K562 (cell line): ENCODE measurements at regions not wholly inside any gene's neighbourhood (a gene's known extent, or its start where the extent isn't known, plus 50 kb on each side); places are given as distances from the start of the nearest gene placed in this dataset.

Experiments used
- ATAC-seq: fragments of 200-7000 bp; cut with Tn5 transposase; 3 replicates; pipeline ENCODE4 v1.9.1; 2020; ENCODE audit warnings: moderate library complexity
- BruUV-seq: library from RNA; stranded (reverse); fragments of 400-500 nt; replicated peaks from 2 replicates; lab custom pipeline; 2021; lab: Mats Ljungman, UMichigan
- CTCF ChIA-PET: fragments of 300-600 bp; formaldehyde crosslinking; extraction: SDS; loops from one replicate; lab custom pipeline; 2021; ENCODE audit warnings: low intra/inter-chr PET ratio; lab: Yijun Ruan, JAX
- POLR2A ChIA-PET: fragments of 300-600, 350-650 bp; sonication (Branson Sonifier 250); formaldehyde crosslinking; extraction: SDS; loops from one replicate; lab custom pipeline; 2021; ENCODE audit warnings: antibody characterized with exemption, inconsistent platforms; lab: Yijun Ruan, JAX
- DNase-seq, 4 experiments: peaks; one replicate each; pipeline versions ENCODE4 v3.0.0 to v3.0.0-alpha.2; 2011 to 2018; ENCODE audit warnings: low spot score in 3 of 4, mixed read lengths in 3 of 4; ENCODE audit errors: extremely low read depth in 1 of 4
- FAIRE-seq: peaks from 2 replicates; lab custom pipeline; 2011; peaks lifted over from hg19 to GRCh38; lab: Jason Lieb, UNC
- H2AFZ ChIP-seq: 2 replicates; pipeline ENCODE4 v1.6.0; 2011; ENCODE audit warnings: low read depth, low read length, control low read depth, inconsistent platforms
- H3K27ac ChIP-seq: fragments of 200-600 bp; 3 replicates; pipeline ENCODE4 v1.8.0; 2011; ENCODE audit warnings: low read depth, mild to moderate bottlenecking, control low read depth, inconsistent platforms, low read length, moderate library complexity, mixed read lengths; ENCODE audit errors: extremely low read depth
- H3K27me3 ChIP-seq, 2 experiments: fragments of 300-600 bp in 1 of 2; 2 replicates in 1 of 2; 3 replicates in 1 of 2; pipeline versions ENCODE4 v1.6.0 to v1.8.0; 2011; ENCODE audit warnings: inconsistent platforms in 2 of 2, low read length in 2 of 2, mild to moderate bottlenecking in 1 of 2, mixed read lengths in 1 of 2, moderate library complexity in 1 of 2; ENCODE audit not compliant: control insufficient read depth in 2 of 2, insufficient read depth in 2 of 2
- H3K36me3 ChIP-seq: fragments of 300-600 bp; 3 replicates; pipeline ENCODE4 v1.8.0; 2011; ENCODE audit warnings: mild to moderate bottlenecking, low read length, inconsistent platforms; ENCODE audit not compliant: control insufficient read depth, insufficient read depth
- H3K4me1 ChIP-seq, 2 experiments: fragments of 200-600 bp in 1 of 2; replicated peaks in 1 of 2; 2 replicates in 1 of 2; 3 replicates in 1 of 2; pipeline versions ENCODE4 v1.5.1 to v1.8.0; 2011; ENCODE audit warnings: inconsistent platforms in 2 of 2, low read length in 2 of 2, mild to moderate bottlenecking in 1 of 2, mixed read lengths in 1 of 2, moderate library complexity in 1 of 2; ENCODE audit not compliant: control insufficient read depth in 2 of 2, insufficient read depth in 2 of 2
- H3K4me2 ChIP-seq: 2 replicates; pipeline ENCODE4 v1.6.1; 2011; ENCODE audit warnings: low read length, control low read depth, inconsistent platforms, mixed read lengths; ENCODE audit not compliant: insufficient read depth
- H3K4me3 ChIP-seq: fragments of 200-600 bp; sonication (generic), shearing (Covaris generic); 2 replicates; pipeline ENCODE4 v1.5.1; 2016; ENCODE audit warnings: control low read depth, inconsistent platforms
- H3K79me2 ChIP-seq: fragments of 200-600 bp; 3 replicates; pipeline ENCODE4 v1.8.0; 2011; ENCODE audit warnings: low read length, inconsistent platforms; ENCODE audit not compliant: control insufficient read depth, insufficient read depth
- H3K9ac ChIP-seq, 2 experiments: 2 replicates each; pipeline versions ENCODE4 v1.6.0 to v1.6.1; 2011; ENCODE audit warnings: low read depth in 2 of 2, low read length in 2 of 2, control low read depth in 1 of 2, inconsistent platforms in 1 of 2, mild to moderate bottlenecking in 1 of 2, mixed read lengths in 1 of 2; ENCODE audit not compliant: insufficient read depth in 1 of 2
- H3K9me1 ChIP-seq: one replicate; pipeline ENCODE4 v1.6.0; 2011; ENCODE audit warnings: inconsistent platforms, mild to moderate bottlenecking, low read length, moderate library complexity; ENCODE audit not compliant: control insufficient read depth, insufficient read depth
- H3K9me3 ChIP-seq: replicated peaks from 2 replicates; pipeline ENCODE4 v1.5.1; 2011; ENCODE audit warnings: low read depth, low read length, inconsistent platforms; ENCODE audit not compliant: control insufficient read depth, insufficient read depth
- H4K20me1 ChIP-seq: replicated peaks from 2 replicates; pipeline ENCODE4 v1.6.1; 2011; ENCODE audit warnings: low read length, inconsistent platforms, mixed read lengths; ENCODE audit not compliant: control insufficient read depth, insufficient read depth
- SRSF7 ChIP-seq: fragments of 200-400 bp; formaldehyde crosslinking; optimal IDR thresholded peaks from 2 replicates; pipeline ENCODE3; 2017; ENCODE audit warnings: mild to moderate bottlenecking, low read depth, low read length
- TCF3 ChIP-seq: sonication (generic); formaldehyde crosslinking; IDR thresholded peaks from 2 replicates; pipeline ENCODE4 v1.4.0; 2020; ENCODE audit warnings: mild to moderate bottlenecking, missing genetic modification reagents
- ZBTB7A ChIP-seq: IDR thresholded peaks from 2 replicates; pipeline ENCODE4 v1.6.1; 2011; ENCODE audit warnings: low read depth, mild to moderate bottlenecking, low read length, moderate library complexity, borderline replicate concordance; ENCODE audit not compliant: control insufficient read depth
- WGBS: fragments of 100-300 bp; shearing (Covaris generic); methylation state at CpG from one replicate; pipeline ENCODE4 v1.1.6; 2016; ENCODE audit warnings: low coverage, mixed read lengths; ENCODE audit not compliant: insufficient coverage; ENCODE audit errors: missing lambda C conversion rate; 5-methylcytosine and 5-hydroxymethylcytosine counted together
- in situ Hi-C: fragments of 300-500 bp; cut with MboI; formaldehyde crosslinking; loops from 4 replicates; pipeline ENCODE4 v1.15.0; 2018; ENCODE audit warnings: inconsistent platforms, mixed read lengths
- intact Hi-C: fragments of 100-400 bp; cut with micrococcal nuclease; formaldehyde crosslinking; loops from 2 replicates; pipeline ENCODE4 v1.14.2; 2022

GRCh38 chr11:121790430-121790829 lies 325.6 kb downstream of the BLID start:
- Histone ChIP-seq H2AFZ (no peak overlapping the region), H3K36me3 (no peaks in the 10 kb centered on the region), H3K9me3 (no peaks in the 10 kb centered on the region; the same call in 1 of the 2 replicates), H3K27me3 (no peaks in the 10 kb centered on the region), H3K4me3 (no peak overlapping the region), H3K9ac (no peak overlapping the region), H3K27ac (no peak overlapping the region), H3K79me2 (no peaks in the 10 kb centered on the region), H3K4me1 (no peaks in the 10 kb centered on the region), H3K9me1 (no peaks in the 10 kb centered on the region), H3K4me2 (no peak overlapping the region), H4K20me1 (no peaks in the 10 kb centered on the region)
- FAIRE-seq (no peak), ATAC-seq (no peak), DNase-seq (no peak)
- ChIA-PET POLR2A (no interaction called here), CTCF (no interaction called here)
- in situ Hi-C loops = no loop called here
- TF ChIP-seq ZBTB7A = no peak
- intact Hi-C loops = no loop called here
- 3% methylated on average over 2 of the region's 2 CpGs for WGBS
- BruUV-seq = no TSS peak

DNA sequence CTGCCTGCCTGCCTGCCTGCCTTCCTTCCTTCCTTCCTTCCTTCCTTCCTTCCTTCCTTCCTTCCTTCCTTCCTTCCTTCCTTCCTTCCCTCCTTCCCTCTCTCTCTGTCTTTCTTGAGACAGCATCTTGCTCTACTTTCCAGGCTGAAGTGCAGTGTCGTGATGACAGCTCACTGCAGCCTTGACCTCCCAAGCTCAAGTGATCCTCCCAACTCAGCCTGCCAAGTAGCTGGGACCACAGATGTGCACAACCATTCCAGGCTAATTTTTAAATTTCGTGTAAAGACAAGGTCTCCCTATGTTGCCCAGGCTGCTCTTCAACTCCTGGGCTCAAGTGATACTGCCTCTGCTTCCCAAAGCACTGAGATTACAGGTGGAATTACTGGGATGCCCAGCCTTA lies 328.2 kb upstream of the SORL1-AS1 start:
- no peak overlapping the region for H3K4me3 ChIP-seq
- DNase-seq (no peak), ATAC-seq (no peak), FAIRE-seq (no peak)
- no peak for TF ChIP-seq SRSF7
- TF ChIP-seq TCF3 = no peak
- no peaks in the 10 kb centered on the region for H3K9me3 ChIP-seq
- ChIA-PET CTCF (no interaction called here), POLR2A (no interaction called here)
- no peaks in the 10 kb centered on the region for H3K79me2 ChIP-seq
- WGBS = 0% methylated on average over 2 of the region's 2 CpGs
- H4K20me1 ChIP-seq = no peaks in the 10 kb centered on the region
- no peak overlapping the region for H3K27ac ChIP-seq
- in situ Hi-C loops (no loop called here), intact Hi-C loops (no loop called here)
- no peak overlapping the region for H2AFZ ChIP-seq
- no peaks in the 10 kb centered on the region for H3K9me1 ChIP-seq
- no peak overlapping the region for H3K9ac ChIP-seq
- no peaks in the 10 kb centered on the region for H3K4me1 ChIP-seq
- BruUV-seq = no TSS peak
- no peaks in the 10 kb centered on the region for H3K36me3 ChIP-seq
- H3K4me2 ChIP-seq = no peak overlapping the region
- no peaks in the 10 kb centered on the region for H3K27me3 ChIP-seq
